Upper lobe of left lung (tissue), 4 donors: ENCODE measurements at regions not wholly inside any gene's neighbourhood (a gene's known extent, or its start where the extent isn't known, plus 50 kb on each side); places are given as distances from the start of the nearest gene placed in this dataset.

Source experiments
- EP300 ChIP-seq, 4 donors: sonication (generic); formaldehyde crosslinking; IDR thresholded peaks; one replicate each; pipeline ENCODE4 v1.5.1; 2017; ENCODE audit warnings: antibody characterized with exemption in 4 of 4, control low read depth in 2 of 4
- POLR2A ChIP-seq, 4 donors: fragments of 450-650 bp; IDR thresholded peaks; one replicate each; pipeline ENCODE4 v1.5.1; 2016 to 2017; ENCODE audit warnings: antibody characterized with exemption in 4 of 4, mild to moderate bottlenecking in 2 of 4
- POLR2AphosphoS5 ChIP-seq, 2 donors: sonication (generic); formaldehyde crosslinking; IDR thresholded peaks; one replicate each; pipeline ENCODE4 v1.5.1; 2017; ENCODE audit warnings: antibody characterized with exemption in 2 of 2
- TF ChIP-seq, protein P1 (sequence below), 6 experiments: fragments of 450-650 bp in 4 of 6; fragments of 200-600 bp in 2 of 6; sonication (generic) in 2 of 6; IDR thresholded peaks; one replicate each; pipeline ENCODE4 v1.5.1; 2016 to 2019; ENCODE audit warnings: antibody characterized with exemption in 6 of 6

DNA sequence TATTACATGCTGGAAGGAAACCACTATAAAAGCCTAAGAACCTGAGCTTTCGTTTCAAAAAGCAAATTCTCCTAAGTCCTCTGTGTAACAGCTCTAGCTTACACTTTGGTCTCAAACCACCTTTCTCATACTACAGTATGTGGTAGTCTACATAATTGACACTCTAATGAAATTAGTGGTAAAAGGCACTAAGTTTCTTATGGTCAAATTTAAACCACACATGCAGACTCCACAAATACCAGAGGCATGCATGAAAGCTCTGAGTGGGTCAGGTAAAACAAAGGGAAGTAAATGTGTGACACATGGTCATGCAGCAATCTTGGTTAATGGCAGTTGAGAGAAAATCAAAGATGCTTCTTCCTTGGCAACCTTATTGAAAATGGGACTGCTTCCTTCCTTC is 187.8 kb downstream of the CCNG2 start:
- TF ChIP-seq, protein P1, sequence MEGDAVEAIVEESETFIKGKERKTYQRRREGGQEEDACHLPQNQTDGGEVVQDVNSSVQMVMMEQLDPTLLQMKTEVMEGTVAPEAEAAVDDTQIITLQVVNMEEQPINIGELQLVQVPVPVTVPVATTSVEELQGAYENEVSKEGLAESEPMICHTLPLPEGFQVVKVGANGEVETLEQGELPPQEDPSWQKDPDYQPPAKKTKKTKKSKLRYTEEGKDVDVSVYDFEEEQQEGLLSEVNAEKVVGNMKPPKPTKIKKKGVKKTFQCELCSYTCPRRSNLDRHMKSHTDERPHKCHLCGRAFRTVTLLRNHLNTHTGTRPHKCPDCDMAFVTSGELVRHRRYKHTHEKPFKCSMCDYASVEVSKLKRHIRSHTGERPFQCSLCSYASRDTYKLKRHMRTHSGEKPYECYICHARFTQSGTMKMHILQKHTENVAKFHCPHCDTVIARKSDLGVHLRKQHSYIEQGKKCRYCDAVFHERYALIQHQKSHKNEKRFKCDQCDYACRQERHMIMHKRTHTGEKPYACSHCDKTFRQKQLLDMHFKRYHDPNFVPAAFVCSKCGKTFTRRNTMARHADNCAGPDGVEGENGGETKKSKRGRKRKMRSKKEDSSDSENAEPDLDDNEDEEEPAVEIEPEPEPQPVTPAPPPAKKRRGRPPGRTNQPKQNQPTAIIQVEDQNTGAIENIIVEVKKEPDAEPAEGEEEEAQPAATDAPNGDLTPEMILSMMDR (IDR thresholded peaks at IDR 0.05): no peak
- TF ChIP-seq EP300 (IDR thresholded peaks at IDR 0.05) (no peak), POLR2A (IDR thresholded peaks at IDR 0.05) (no peak), POLR2AphosphoS5 (IDR thresholded peaks at IDR 0.05) (no peak)
